ENCODE measurements at regions not wholly inside any gene's neighbourhood (a gene's known extent, or its start where the extent isn't known, plus 50 kb on each side); places are given as distances from the start of the nearest gene placed in this dataset.
A peak's percentile ranks its signal among the peaks of the same experiment; 100 is the strongest.

DNA sequence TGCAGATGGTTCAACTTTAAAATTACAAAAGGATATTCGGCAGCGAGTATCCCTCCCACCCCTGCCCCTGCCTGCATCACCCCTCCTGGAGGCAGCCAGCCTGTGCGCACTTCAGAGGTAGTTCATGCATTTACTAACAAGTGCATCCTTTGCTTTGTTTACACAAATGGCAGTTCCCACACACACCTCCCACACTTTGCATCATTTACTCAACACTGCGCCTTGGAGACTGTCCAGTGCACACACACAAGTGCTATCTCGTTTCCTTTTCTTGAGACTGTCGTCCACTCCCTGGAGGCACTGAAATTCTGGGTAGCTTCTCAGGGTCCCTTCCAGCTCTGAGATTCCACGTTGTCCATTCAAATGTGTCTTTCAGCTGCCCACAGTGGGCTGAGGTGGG lies 53.1 kb upstream of the VSX1 start:
- H3K27me3 ChIP-seq (replicated peaks; ENCODE audit: control insufficient read depth, insufficient read depth, low read length), result no peaks in the 10 kb centered on the region
- intact Hi-C loops (cut with micrococcal nuclease; ENCODE audit: unreplicated experiment), result no loop called here
- no peaks in the 10 kb centered on the region for H3K9me3 Mint-ChIP-seq (ENCODE audit: unreplicated experiment)
- no peak overlapping the region for H3K4me3 ChIP-seq (ENCODE audit: low read depth, low read length)
- no peak overlapping the region for H3K4me3 Mint-ChIP-seq (ENCODE audit: unreplicated experiment)
- peaks cover 11% of the 10 kb centered on the region for H3K4me1 Mint-ChIP-seq (ENCODE audit: low read depth, unreplicated experiment)
- H3K4me1 ChIP-seq, result peaks cover 10% of the 10 kb centered on the region; the same call in 1 of the 2 replicates
- no peak for DNase-seq
- no peak overlapping the region for H3K27ac Mint-ChIP-seq (ENCODE audit: unreplicated experiment)
- POLR2A ChIA-PET, result no interaction called here
- H3K9me3 ChIP-seq, result no peaks in the 10 kb centered on the region
- H3K27me3 Mint-ChIP-seq (ENCODE audit: insufficient read depth, unreplicated experiment), result no peaks in the 10 kb centered on the region
- no peak for TF ChIP-seq CTCF (IDR thresholded peaks at IDR 0.05; ENCODE audit: insufficient read depth in 1 of 2, low read depth in 1 of 2, low read length in 1 of 2, severe bottlenecking in 1 of 2, unreplicated experiment in 1 of 2)
- BruUV-seq (replicated peaks), result no TSS peak
- H3K36me3 Mint-ChIP-seq (ENCODE audit: insufficient read depth, unreplicated experiment), result peaks cover 6% of the 10 kb centered on the region
- H3K36me3 ChIP-seq (ENCODE audit: control insufficient read depth, insufficient read depth, low read length), result no peaks in the 10 kb centered on the region
- CTCF ChIA-PET, result interaction anchor here (0.6 kb wide), 1 partner anchor 867 kb away, joined by 5 read pairs; no protein-coding TSS in a partner anchor

DNA sequence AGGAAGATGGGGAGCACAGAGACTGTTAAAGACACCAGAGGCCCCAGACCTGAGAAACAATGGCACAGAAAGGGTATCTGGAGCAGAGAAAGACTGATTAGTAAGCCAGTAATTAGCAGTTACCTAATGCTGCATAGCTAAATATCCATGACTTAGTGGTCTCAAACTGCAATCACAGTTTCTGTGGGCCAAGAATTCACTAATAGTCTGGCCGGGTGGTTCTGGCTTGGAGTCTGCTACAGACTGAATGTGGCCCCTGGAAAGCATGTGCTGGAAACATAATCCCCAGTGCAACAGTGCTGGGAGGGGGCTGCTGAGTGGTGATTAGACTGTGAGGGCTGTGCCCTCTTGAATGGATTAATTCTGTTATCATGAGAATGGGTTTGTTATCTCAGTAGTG lies 54.1 kb upstream of the VSX1 start:
- H3K27ac Mint-ChIP-seq (ENCODE audit: unreplicated experiment), result peak overlapping the region; percentile 62
- CTCF ChIA-PET, result no interaction called here
- H3K4me1 Mint-ChIP-seq (ENCODE audit: low read depth, unreplicated experiment), result peaks cover 11% of the 10 kb centered on the region
- no peak for DNase-seq
- no peaks in the 10 kb centered on the region for H3K36me3 Mint-ChIP-seq (ENCODE audit: insufficient read depth, unreplicated experiment)
- Histone ChIP-seq H3K4me1 (peaks cover 10% of the 10 kb centered on the region; the same call in 1 of the 2 replicates), H3K4me3 (ENCODE audit: low read depth, low read length) (no peak overlapping the region), H3K36me3 (ENCODE audit: control insufficient read depth, insufficient read depth, low read length) (no peaks in the 10 kb centered on the region), H3K27me3 (replicated peaks; ENCODE audit: control insufficient read depth, insufficient read depth, low read length) (no peaks in the 10 kb centered on the region), H3K9me3 (no peaks in the 10 kb centered on the region)
- no peaks in the 10 kb centered on the region for H3K27me3 Mint-ChIP-seq (ENCODE audit: insufficient read depth, unreplicated experiment)
- intact Hi-C loops (cut with micrococcal nuclease; ENCODE audit: unreplicated experiment), result no loop called here
- POLR2A ChIA-PET, result no interaction called here
- BruUV-seq (replicated peaks), result no TSS peak
- H3K9me3 Mint-ChIP-seq (ENCODE audit: unreplicated experiment), result no peaks in the 10 kb centered on the region
- no peak overlapping the region for H3K4me3 Mint-ChIP-seq (ENCODE audit: unreplicated experiment)
- no peak for TF ChIP-seq CTCF (IDR thresholded peaks at IDR 0.05; ENCODE audit: insufficient read depth in 1 of 2, low read depth in 1 of 2, low read length in 1 of 2, severe bottlenecking in 1 of 2, unreplicated experiment in 1 of 2)

DNA sequence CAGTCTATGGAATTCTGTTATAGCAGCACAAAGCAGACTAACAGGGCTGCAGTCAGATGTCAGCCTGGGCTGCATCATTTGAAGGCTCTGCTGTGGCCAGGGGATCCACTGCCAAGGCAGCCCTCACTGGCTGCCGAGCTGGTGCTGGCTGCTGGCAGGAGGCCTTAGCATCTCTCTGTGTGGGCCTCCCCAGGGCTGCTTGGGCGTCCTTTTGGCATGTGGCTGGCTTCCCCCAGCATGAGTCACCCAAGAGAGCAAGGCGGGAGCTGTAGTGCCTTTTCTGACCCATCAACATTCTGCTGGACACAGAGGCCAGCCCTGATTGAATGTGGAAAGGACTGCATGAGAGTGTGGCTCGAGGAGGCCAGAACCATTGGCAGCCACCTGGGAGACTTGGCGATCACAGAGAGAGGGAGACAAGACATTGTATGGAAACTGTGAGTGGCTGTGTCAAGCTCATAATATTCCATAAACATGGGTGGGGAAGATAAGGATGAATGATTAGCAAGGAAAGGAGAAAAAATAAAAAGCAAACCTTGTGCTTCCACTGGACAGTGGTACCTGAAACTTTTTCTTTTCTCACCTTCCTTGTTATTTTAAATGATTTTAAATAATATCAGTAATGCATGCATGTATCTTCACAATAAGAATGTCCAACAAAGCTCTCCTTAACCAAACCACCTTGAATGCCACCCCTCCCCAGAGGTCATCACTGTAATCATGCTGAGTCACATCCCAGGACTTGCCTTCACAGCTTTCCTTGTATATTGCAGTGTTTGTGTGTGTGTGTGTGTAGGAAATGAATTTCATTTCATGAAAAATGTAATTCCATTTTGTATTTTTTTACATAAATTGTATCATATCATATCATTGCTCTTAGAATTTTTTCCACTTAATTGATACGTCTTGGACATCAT lies 55.0 kb upstream of the VSX1 start:
- no peaks in the 10 kb centered on the region for H3K27me3 ChIP-seq (replicated peaks; ENCODE audit: control insufficient read depth, insufficient read depth, low read length)
- ChIA-PET CTCF (interaction anchor here (1.1 kb wide), 1 partner anchor 143 kb away, joined by 3 read pairs; no protein-coding TSS in a partner anchor), POLR2A (no interaction called here)
- intact Hi-C loops (cut with micrococcal nuclease; ENCODE audit: unreplicated experiment), result no loop called here
- peak in 1 of 2 experiments; percentile 24 for DNase-seq
- Mint-ChIP-seq H3K27me3 (ENCODE audit: insufficient read depth, unreplicated experiment) (peaks cover 2% of the 10 kb centered on the region), H3K27ac (ENCODE audit: unreplicated experiment) (no peak overlapping the region), H3K4me3 (ENCODE audit: unreplicated experiment) (no peak overlapping the region), H3K4me1 (ENCODE audit: low read depth, unreplicated experiment) (peaks cover 11% of the 10 kb centered on the region), H3K9me3 (ENCODE audit: unreplicated experiment) (no peaks in the 10 kb centered on the region), H3K36me3 (ENCODE audit: insufficient read depth, unreplicated experiment) (no peaks in the 10 kb centered on the region)
- H3K4me1 ChIP-seq, result peaks cover 10% of the 10 kb centered on the region; the same call in 1 of the 2 replicates
- no peaks in the 10 kb centered on the region for H3K9me3 ChIP-seq
- H3K4me3 ChIP-seq (ENCODE audit: low read depth, low read length), result no peak overlapping the region
- no peak for TF ChIP-seq CTCF (IDR thresholded peaks at IDR 0.05; ENCODE audit: insufficient read depth in 1 of 2, low read depth in 1 of 2, low read length in 1 of 2, severe bottlenecking in 1 of 2, unreplicated experiment in 1 of 2)
- no peaks in the 10 kb centered on the region for H3K36me3 ChIP-seq (ENCODE audit: control insufficient read depth, insufficient read depth, low read length)
- no TSS peak for BruUV-seq (replicated peaks)

Data from Caco-2 (cell line).